AG08396 (cell line): ENCODE measurements at regions not wholly inside any gene's neighbourhood (a gene's known extent, or its start where the extent isn't known, plus 50 kb on each side); places are given as distances from the start of the nearest gene placed in this dataset.
"Not testable (repeated sequence)": the region's sequence is repeated elsewhere in the genome, so short reads cannot be mapped to it uniquely, and the experiment has no call there.

Experiments used
- DNase-seq: peaks from one replicate; pipeline ENCODE4 v3.0.0; 2012; ENCODE audit warnings: low spot score, mixed read lengths

GRCh38 chr4:107391630-107392028 is 328.4 kb downstream of the PAPSS1 start:
- DNase-seq = no peak

GRCh38 chr4:107391009-107391629 is 328.9 kb downstream of the PAPSS1 start:
- DNase-seq = no peak

- DNase-seq = no peak
Measured at GRCh38 chr4:107389965-107390364, 330.1 kb downstream of the PAPSS1 start.

GRCh38 chr4:107388736-107389274 is 331.2 kb downstream of the PAPSS1 start:
- no peak for DNase-seq

- no peak for DNase-seq
Measured at GRCh38 chr4:107380836-107381438, 339.1 kb downstream of the PAPSS1 start.

GRCh38 chr4:107380190-107380589 is 339.8 kb downstream of the PAPSS1 start:
- DNase-seq = no peak

GRCh38 chr4:107379054-107379869 is 340.8 kb downstream of the PAPSS1 start:
- DNase-seq = no peak

- DNase-seq = no peak
Measured at GRCh38 chr4:107376293-107376692, 340.2 kb upstream of the DKK2 start.

GRCh38 chr4:107366900-107367299 is 330.8 kb upstream of the DKK2 start:
- DNase-seq = no peak

GRCh38 chr4:107366016-107366735 is 330.1 kb upstream of the DKK2 start:
- no peak for DNase-seq

GRCh38 chr4:107363125-107363524 is 327.0 kb upstream of the DKK2 start:
- DNase-seq = no peak

- DNase-seq = no peak
Measured at GRCh38 chr4:107359208-107359607, 323.1 kb upstream of the DKK2 start.

- DNase-seq = not testable (repeated sequence)
Measured at GRCh38 chr4:107354304-107354703, 318.2 kb upstream of the DKK2 start.

- no peak for DNase-seq
Measured at GRCh38 chr4:107351196-107351595, 315.1 kb upstream of the DKK2 start.

GRCh38 chr4:107349732-107350131 is 313.6 kb upstream of the DKK2 start:
- DNase-seq = no peak

GRCh38 chr4:107349266-107349665 is 313.2 kb upstream of the DKK2 start:
- DNase-seq = no peak

GRCh38 chr4:107348188-107349050 is 312.3 kb upstream of the DKK2 start:
- DNase-seq = no peak

GRCh38 chr4:107333518-107333917 is 297.4 kb upstream of the DKK2 start:
- DNase-seq = no peak

- not testable (repeated sequence) for DNase-seq
Measured at GRCh38 chr4:107332656-107333055, 296.5 kb upstream of the DKK2 start.

GRCh38 chr4:107330916-107331315 is 294.8 kb upstream of the DKK2 start:
- DNase-seq = no peak

GRCh38 chr4:107319386-107319785 is 283.3 kb upstream of the DKK2 start:
- no peak for DNase-seq
